K562 (cell line): ENCODE measurements at regions not wholly inside any gene's neighbourhood (a gene's known extent, or its start where the extent isn't known, plus 50 kb on each side); places are given as distances from the start of the nearest gene placed in this dataset.

Experiments used
- ARID1B ChIP-seq: fragments of 450-650 bp; IDR thresholded peaks from 2 replicates; pipeline ENCODE4 v1.6.1; 2016; ENCODE audit warnings: antibody characterized with exemption, mild to moderate bottlenecking, inconsistent platforms
- CBFA2T2 ChIP-seq: fragments of 450-650 bp; conservative IDR thresholded peaks from 2 replicates; pipeline ENCODE4 v1.6.1; 2017; ENCODE audit warnings: mild to moderate bottlenecking
- CBFA2T3 ChIP-seq: fragments of 450-650 bp; IDR thresholded peaks from 2 replicates; pipeline ENCODE4 v1.6.1; 2017
- CHD2 ChIP-seq: IDR thresholded peaks from 2 replicates; pipeline ENCODE4 v1.6.1; 2011; ENCODE audit warnings: low read depth, low read length
- CXXC5 ChIP-seq: fragments of 250-450 bp; sonication (Bioruptor Pico); IDR thresholded peaks from 2 replicates; pipeline ENCODE4 v1.8.0; 2022; ENCODE audit warnings: inconsistent platforms, mild to moderate bottlenecking, moderate library complexity
- EP300 ChIP-seq: IDR thresholded peaks from 2 replicates; pipeline ENCODE4 v1.6.1; 2012; ENCODE audit warnings: low read length, improper control_type of control experiment
- GABPB2 ChIP-seq: fragments of 250-450 bp; sonication (Bioruptor Pico); conservative IDR thresholded peaks from 2 replicates; pipeline ENCODE4 v1.5.1; 2021; ENCODE audit warnings: mild to moderate bottlenecking
- HDAC1 ChIP-seq, 2 experiments: fragments of 450-650 bp; IDR thresholded peaks; 2 replicates each; pipeline ENCODE4 v1.6.1; 2016 to 2017; ENCODE audit warnings: inconsistent platforms in 1 of 2, mild to moderate bottlenecking in 1 of 2, moderate library complexity in 1 of 2
- HLTF ChIP-seq: fragments of 450-650 bp; IDR thresholded peaks from 2 replicates; pipeline ENCODE4 v1.6.1; 2016
- KDM1A ChIP-seq, 2 experiments: fragments of 450-650 bp; IDR thresholded peaks; 2 replicates each; pipeline ENCODE4 v1.6.1; 2016; ENCODE audit warnings: mild to moderate bottlenecking in 2 of 2
- MNT ChIP-seq, 2 experiments: fragments of 450-650 bp; conservative IDR thresholded peaks; 2 replicates each; pipeline ENCODE4 v1.6.1; 2017; ENCODE audit warnings: mild to moderate bottlenecking in 2 of 2, moderate library complexity in 2 of 2
- NCOR1 ChIP-seq: fragments of 450-650 bp; IDR thresholded peaks from 2 replicates; pipeline ENCODE4 v1.6.1; 2016; ENCODE audit warnings: mild to moderate bottlenecking, moderate library complexity
- NFE2 ChIP-seq: IDR thresholded peaks from 2 replicates; pipeline ENCODE4 v1.6.1; 2014; ENCODE audit warnings: antibody characterized with exemption, low read depth
- SLC30A9 ChIP-seq: fragments of 250-450 bp; sonication (Bioruptor Pico); IDR thresholded peaks from 2 replicates; pipeline ENCODE4 v1.8.0; 2022; ENCODE audit warnings: mild to moderate bottlenecking, moderate library complexity
- SMAD1 ChIP-seq: fragments of 150-350 bp; IDR thresholded peaks from 2 replicates; pipeline ENCODE4 v1.6.1; 2014; ENCODE audit warnings: low read length, low read depth; ENCODE audit not compliant: partially characterized antibody
- TCF3 ChIP-seq: sonication (generic); formaldehyde crosslinking; IDR thresholded peaks from 2 replicates; pipeline ENCODE4 v1.4.0; 2020; ENCODE audit warnings: mild to moderate bottlenecking, missing genetic modification reagents
- TEAD2 ChIP-seq: fragments of 450-650 bp; IDR thresholded peaks from 2 replicates; pipeline ENCODE4 v1.6.1; 2016; ENCODE audit warnings: missing genetic modification characterization, control low read depth, missing compliant biosample characterization
- TFAM ChIP-seq: fragments of 250-450 bp; sonication (Bioruptor Pico); conservative IDR thresholded peaks from 2 replicates; pipeline ENCODE4 v1.5.0; 2021; ENCODE audit warnings: mild to moderate bottlenecking, moderate library complexity
- TOE1 ChIP-seq, 2 experiments: fragments of 450-650 bp in 1 of 2; sonication (generic) in 1 of 2; formaldehyde crosslinking in 1 of 2; IDR thresholded peaks; 2 replicates each; pipeline versions ENCODE4 v1.7.1 to v1.8.0; 2016 to 2022; ENCODE audit warnings: borderline replicate concordance in 2 of 2, mild to moderate bottlenecking in 2 of 2, antibody characterized with exemption in 1 of 2, inconsistent platforms in 1 of 2, low read depth in 1 of 2, missing genetic modification reagents in 1 of 2, moderate library complexity in 1 of 2
- TRIM24 ChIP-seq, 2 experiments: fragments of 450-650 bp; IDR thresholded peaks; 2 replicates each; pipeline ENCODE4 v1.6.1; 2016
- TSHZ1 ChIP-seq: fragments of 250-450 bp; sonication (Bioruptor Pico); IDR thresholded peaks from 2 replicates; pipeline ENCODE4 v1.4.0; 2020; ENCODE audit warnings: mild to moderate bottlenecking, moderate library complexity
- ZKSCAN3 ChIP-seq: fragments of 250-450 bp; sonication (Bioruptor Pico); IDR thresholded peaks from 2 replicates; pipeline ENCODE4 v1.4.0; 2020
- ZNF253 ChIP-seq: fragments of 250-450 bp; sonication (Bioruptor Pico); conservative IDR thresholded peaks from 2 replicates; pipeline ENCODE4 v1.6.1; 2021; ENCODE audit warnings: mild to moderate bottlenecking
- ZNF384 ChIP-seq: IDR thresholded peaks from 2 replicates; pipeline ENCODE4 v1.6.1; 2012; ENCODE audit warnings: low read depth, low read length, improper control_type of control experiment
- ZNF445 ChIP-seq: fragments of 250-450 bp; sonication (Bioruptor Pico); IDR thresholded peaks from 2 replicates; pipeline ENCODE4 v1.4.0; 2020; ENCODE audit warnings: low read depth, mild to moderate bottlenecking, moderate library complexity
- ZNF655 ChIP-seq: fragments of 250-450 bp; sonication (Bioruptor Pico); IDR thresholded peaks from 2 replicates; pipeline ENCODE4 v1.5.0; 2021
- ZNF707 ChIP-seq: fragments of 250-450 bp; sonication (Bioruptor Pico); conservative IDR thresholded peaks from 2 replicates; pipeline ENCODE4 v1.8.0; 2022; ENCODE audit warnings: inconsistent platforms, mild to moderate bottlenecking, moderate library complexity
- ZSCAN32 ChIP-seq: fragments of 450-650 bp; formaldehyde crosslinking; IDR thresholded peaks from 2 replicates; pipeline ENCODE4 v1.4.0; 2020; ENCODE audit warnings: mild to moderate bottlenecking, moderate library complexity

- TF ChIP-seq ZNF445 (CRISPR knock-in tag) = no peak
- no peak for TF ChIP-seq GABPB2 (CRISPR knock-in tag)
- no peak for TF ChIP-seq CXXC5 (CRISPR knock-in tag)
- peak; percentile 94 for TF ChIP-seq CBFA2T3
- TF ChIP-seq KDM1A (IDR thresholded peaks at IDR 0.05) = 0 out of 4 replicates have a peak, but pooled peaks of 1 of the 2 experiments have one; percentile 9
- TF ChIP-seq ZNF707 (CRISPR knock-in tag) = no peak
- peak; percentile 84 for TF ChIP-seq ARID1B
- peak in 1 of 2 experiments; percentile 49; a peak in 1 of 4 replicates for TF ChIP-seq HDAC1 (IDR thresholded peaks at IDR 0.05)
- no peak for TF ChIP-seq TSHZ1 (CRISPR knock-in tag)
- no peak for TF ChIP-seq TOE1 (IDR thresholded peaks at IDR 0.05; ENCODE audit: borderline replicate concordance)
- no peak for TF ChIP-seq TOE1 (CRISPR knock-in tag; IDR thresholded peaks at IDR 0.05; ENCODE audit: borderline replicate concordance, low read depth)
- TF ChIP-seq TFAM (CRISPR knock-in tag) = no peak
- TF ChIP-seq EP300 = peak; percentile 61; the same call in 1 of the 2 replicates
- no peak for TF ChIP-seq HLTF
- TF ChIP-seq NFE2 = peak; percentile 66; the same call in 1 of the 2 replicates
- no peak for TF ChIP-seq CHD2
- TF ChIP-seq ZNF253 = no peak
- peak; percentile 91 for TF ChIP-seq CBFA2T2
- TF ChIP-seq ZNF655 (CRISPR knock-in tag) = no peak
- TF ChIP-seq TEAD2 = 0 out of 2 replicates have a peak, but pooled peaks have one; percentile 15
- TF ChIP-seq ZKSCAN3 = no peak
- TF ChIP-seq NCOR1 = peak; percentile 80
- no peak for TF ChIP-seq SLC30A9 (CRISPR knock-in tag)
- no peak for TF ChIP-seq ZNF384
- peak; percentile 74 to 82 for TF ChIP-seq TRIM24 (IDR thresholded peaks at IDR 0.05)
- peak; percentile 67 for TF ChIP-seq TCF3 (CRISPR knock-in tag)
- no peak for TF ChIP-seq ZSCAN32 (CRISPR knock-in tag)
- no peak for TF ChIP-seq SMAD1
- TF ChIP-seq MNT (conservative IDR thresholded peaks at IDR 0.05) = no peak
These were observed 132.7 kb upstream of the RAP2B start (continued) for GRCh38 chr3:153029350-153029749.
